Thyroid gland (tissue), 4 donors: ENCODE measurements at regions not wholly inside any gene's neighbourhood (a gene's known extent, or its start where the extent isn't known, plus 50 kb on each side); places are given as distances from the start of the nearest gene placed in this dataset.

ENCODE experiments used
- POLR2A ChIP-seq, 2 donors: fragments of 450-650 bp; IDR thresholded peaks; one replicate each; pipeline ENCODE4 v1.6.1; 2017; ENCODE audit warnings: antibody characterized with exemption in 2 of 2, mild to moderate bottlenecking in 2 of 2, moderate library complexity in 1 of 2
- TF ChIP-seq, protein P1 (sequence below), 6 experiments: fragments of 200-600 bp in 3 of 6; fragments of 450-650 bp in 3 of 6; sonication (generic) in 3 of 6; IDR thresholded peaks; one replicate each; pipeline ENCODE4 v1.5.1; 2016 to 2019; ENCODE audit warnings: antibody characterized with exemption in 6 of 6, mild to moderate bottlenecking in 2 of 6, inconsistent platforms in 1 of 6, moderate library complexity in 1 of 6

DNA sequence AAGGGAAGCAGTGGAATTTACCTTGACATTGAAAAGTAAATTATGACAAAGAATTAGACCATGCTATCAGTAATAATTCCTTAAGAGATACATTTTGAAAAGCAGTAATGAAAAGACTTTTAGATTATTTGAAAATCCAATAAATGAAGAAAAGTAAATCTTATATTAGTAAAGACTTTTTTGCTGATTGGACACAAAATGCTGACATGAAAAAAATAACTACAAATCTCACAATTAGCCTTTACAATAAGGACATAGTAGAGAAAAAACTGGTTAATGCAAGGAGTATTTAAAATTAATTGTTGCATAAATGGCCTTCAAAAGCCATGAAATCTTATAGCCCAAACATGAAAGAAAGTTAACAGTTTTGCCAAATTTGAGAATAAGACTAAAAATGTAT, 446.1 kb upstream of the FAM241A start:
- TF ChIP-seq, protein P1, sequence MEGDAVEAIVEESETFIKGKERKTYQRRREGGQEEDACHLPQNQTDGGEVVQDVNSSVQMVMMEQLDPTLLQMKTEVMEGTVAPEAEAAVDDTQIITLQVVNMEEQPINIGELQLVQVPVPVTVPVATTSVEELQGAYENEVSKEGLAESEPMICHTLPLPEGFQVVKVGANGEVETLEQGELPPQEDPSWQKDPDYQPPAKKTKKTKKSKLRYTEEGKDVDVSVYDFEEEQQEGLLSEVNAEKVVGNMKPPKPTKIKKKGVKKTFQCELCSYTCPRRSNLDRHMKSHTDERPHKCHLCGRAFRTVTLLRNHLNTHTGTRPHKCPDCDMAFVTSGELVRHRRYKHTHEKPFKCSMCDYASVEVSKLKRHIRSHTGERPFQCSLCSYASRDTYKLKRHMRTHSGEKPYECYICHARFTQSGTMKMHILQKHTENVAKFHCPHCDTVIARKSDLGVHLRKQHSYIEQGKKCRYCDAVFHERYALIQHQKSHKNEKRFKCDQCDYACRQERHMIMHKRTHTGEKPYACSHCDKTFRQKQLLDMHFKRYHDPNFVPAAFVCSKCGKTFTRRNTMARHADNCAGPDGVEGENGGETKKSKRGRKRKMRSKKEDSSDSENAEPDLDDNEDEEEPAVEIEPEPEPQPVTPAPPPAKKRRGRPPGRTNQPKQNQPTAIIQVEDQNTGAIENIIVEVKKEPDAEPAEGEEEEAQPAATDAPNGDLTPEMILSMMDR (IDR thresholded peaks at IDR 0.05): no peak
- no peak for TF ChIP-seq POLR2A (IDR thresholded peaks at IDR 0.05)
